GM12872 (cell line): ENCODE measurements at regions not wholly inside any gene's neighbourhood (a gene's known extent, or its start where the extent isn't known, plus 50 kb on each side); places are given as distances from the start of the nearest gene placed in this dataset.

Experiments used
- CTCF ChIP-seq: IDR thresholded peaks from 3 replicates; pipeline ENCODE4 v1.5.1; 2011; ENCODE audit warnings: low read depth, mild to moderate bottlenecking, low read length, moderate library complexity; ENCODE audit not compliant: insufficient read depth

GRCh38 chr9:104980039-104980654, 52.2 kb upstream of the ABCA1 start:
- TF ChIP-seq CTCF = no peak

- TF ChIP-seq CTCF = no peak
These were observed 53.7 kb upstream of the ABCA1 start for GRCh38 chr9:104981543-104982129.

- TF ChIP-seq CTCF = no peak
These were observed 54.6 kb upstream of the ABCA1 start for GRCh38 chr9:104982543-104982942.

GRCh38 chr9:104983491-104983890, 55.5 kb upstream of the ABCA1 start:
- no peak for TF ChIP-seq CTCF

GRCh38 chr9:104984121-104984520, 56.2 kb upstream of the ABCA1 start:
- no peak for TF ChIP-seq CTCF

GRCh38 chr9:104984542-104984941, 56.6 kb upstream of the ABCA1 start:
- no peak for TF ChIP-seq CTCF

GRCh38 chr9:104984948-104985347, 57.0 kb upstream of the ABCA1 start:
- TF ChIP-seq CTCF = no peak
